HCT116 (cell line): ENCODE measurements at regions not wholly inside any gene's neighbourhood (a gene's known extent, or its start where the extent isn't known, plus 50 kb on each side); places are given as distances from the start of the nearest gene placed in this dataset.
"Not testable (repeated sequence)": the region's sequence is repeated elsewhere in the genome, so short reads cannot be mapped to it uniquely, and the experiment has no call there.

ENCODE experiments used
- ATAC-seq: fragments of 200-7000 bp; cut with Tn5 transposase; 2 replicates; pipeline ENCODE4 v1.9.1; 2020; ENCODE audit warnings: mild to moderate bottlenecking, moderate library complexity
- BruUV-seq: library from RNA; stranded (reverse); fragments of 400-500 nt; replicated peaks from 2 replicates; lab custom pipeline; 2021; lab: Mats Ljungman, UMichigan
- CTCF ChIA-PET: fragments of 300-600 bp; sonication (Branson Sonifier 250); formaldehyde crosslinking; loops from one replicate; lab custom pipeline; 2021; ENCODE audit warnings: antibody characterized with exemption; lab: Charles Lee
- POLR2A ChIA-PET: fragments of 300-600, 350-600 bp; sonication (Branson Sonifier 250); formaldehyde crosslinking; loops from one replicate; lab custom pipeline; 2021; ENCODE audit warnings: antibody characterized with exemption; lab: Charles Lee
- RAD21 ChIA-PET, 2 experiments: fragments of 300-600 bp; sonication (Branson Sonifier 250); formaldehyde crosslinking; loops; one replicate each; lab custom pipeline; 2023; ENCODE audit warnings: low total read pairs in 2 of 2; ENCODE audit not compliant: uncharacterized antibody in 2 of 2, unreplicated experiment in 2 of 2, low non-redundant PET in 1 of 2; lab: Charles Lee
- DNase-seq: peaks from one replicate; pipeline ENCODE4 v3.0.0-alpha.2; 2010; ENCODE audit warnings: low read depth, low spot score
- H2AFZ ChIP-seq: fragments of 200-600 bp; shearing (Covaris generic), sonication (generic); 2 replicates; pipeline ENCODE4 v1.6.1; 2017; ENCODE audit warnings: low read depth, mixed run types, mixed read lengths, antibody characterized with exemption, low read length; ENCODE audit not compliant: poor library complexity, severe bottlenecking
- H3K27ac ChIP-seq: 2 replicates; pipeline ENCODE4 v1.5.1; 2012; ENCODE audit warnings: low read depth, low read length
- H3K27me3 ChIP-seq: fragments of 200-600 bp; sonication (generic); 2 replicates; pipeline ENCODE4 v1.6.1; 2016; ENCODE audit warnings: mixed run types, low read length, mixed read lengths; ENCODE audit not compliant: insufficient read depth
- H3K36me3 ChIP-seq, 2 experiments: fragments of 200-500 bp in 1 of 2; fragments of 200-600 bp in 1 of 2; sonication (Bioruptor generic) in 1 of 2; sonication (generic) in 1 of 2; 2 replicates each; pipeline versions ENCODE4 v1.5.1 to v1.6.1; 2014 to 2016; ENCODE audit warnings: low read length in 2 of 2, inconsistent platforms in 1 of 2, mixed read lengths in 1 of 2, mixed run types in 1 of 2; ENCODE audit not compliant: insufficient read depth in 2 of 2, control insufficient read depth in 1 of 2
- H3K4me1 ChIP-seq, 2 experiments: fragments of 200-600 bp in 1 of 2; sonication (generic) in 1 of 2; 2 replicates each; pipeline versions ENCODE4 v1.5.1 to v1.6.1; 2012 to 2017; ENCODE audit warnings: low read length in 2 of 2, inconsistent platforms in 1 of 2, mild to moderate bottlenecking in 1 of 2, mixed read lengths in 1 of 2, mixed run types in 1 of 2, moderate library complexity in 1 of 2; ENCODE audit not compliant: insufficient read depth in 2 of 2, control insufficient read depth in 1 of 2
- H3K4me2 ChIP-seq: fragments of 200-600 bp; sonication (generic); 2 replicates; pipeline ENCODE4 v1.6.1; 2017; ENCODE audit warnings: mixed run types, low read length, mixed read lengths
- H3K4me3 ChIP-seq, 2 experiments: fragments of 200-600 bp in 1 of 2; sonication (generic) in 1 of 2; replicated peaks in 1 of 2; 2 replicates each; pipeline ENCODE4 v1.5.1; 2011 to 2016; ENCODE audit warnings: low read length in 2 of 2, control low read depth in 1 of 2, low read depth in 1 of 2, mild to moderate bottlenecking in 1 of 2, mixed read lengths in 1 of 2, mixed run types in 1 of 2
- H3K79me2 ChIP-seq: fragments of 200-600 bp; sonication (generic); 2 replicates; pipeline ENCODE4 v1.6.1; 2017; ENCODE audit warnings: mild to moderate bottlenecking, mixed run types, low read length, moderate library complexity, mixed read lengths; ENCODE audit not compliant: insufficient read depth
- H3K9ac ChIP-seq: fragments of 200-600 bp; sonication (generic); 2 replicates; pipeline ENCODE4 v1.6.1; 2016; ENCODE audit warnings: low read length, mixed read lengths
- H3K9me2 ChIP-seq: fragments of 200-600 bp; sonication (generic), shearing (Covaris generic); 2 replicates; pipeline ENCODE4 v1.6.1; 2017; ENCODE audit warnings: mixed run types, mild to moderate bottlenecking, moderate library complexity; ENCODE audit not compliant: insufficient read depth
- H3K9me3 ChIP-seq, 2 experiments: fragments of 200-500 bp in 1 of 2; fragments of 200-600 bp in 1 of 2; sonication (Bioruptor generic) in 1 of 2; sonication (generic) in 1 of 2; 2 replicates each; pipeline ENCODE4 v1.6.1; 2014 to 2017; ENCODE audit warnings: low read length in 2 of 2, mixed read lengths in 2 of 2, inconsistent platforms in 1 of 2, low read depth in 1 of 2, mild to moderate bottlenecking in 1 of 2, mixed run types in 1 of 2, moderate library complexity in 1 of 2; ENCODE audit not compliant: control insufficient read depth in 1 of 2, insufficient read depth in 1 of 2
- H4K20me1 ChIP-seq: fragments of 200-600 bp; sonication (generic), shearing (Covaris generic); 2 replicates; pipeline ENCODE4 v1.6.1; 2017; ENCODE audit warnings: mixed run types, mild to moderate bottlenecking, moderate library complexity; ENCODE audit not compliant: insufficient read depth
- ATF3 ChIP-seq: IDR thresholded peaks from 2 replicates; pipeline ENCODE4 v1.6.1; 2012
- CBX3 ChIP-seq: IDR thresholded peaks from 2 replicates; pipeline ENCODE4 v1.6.1; 2012; ENCODE audit warnings: low read depth
- EZH2 ChIP-seq: fragments of 200-600 bp; sonication (generic); IDR thresholded peaks from 2 replicates; pipeline ENCODE4 v1.6.1; 2017; ENCODE audit warnings: antibody characterized with exemption, mixed run types
- EZH2phosphoT487 ChIP-seq: fragments of 200-600 bp; IDR thresholded peaks from 2 replicates; pipeline ENCODE4 v1.6.1; 2018; ENCODE audit warnings: antibody characterized with exemption, borderline replicate concordance
- POLR2AphosphoS5 ChIP-seq: IDR thresholded peaks from 2 replicates; pipeline ENCODE4 v1.6.1; 2011; ENCODE audit warnings: mild to moderate bottlenecking, low read depth, low read length, moderate library complexity
- RAD21 ChIP-seq: IDR thresholded peaks from 2 replicates; pipeline ENCODE4 v1.6.1; 2012; ENCODE audit warnings: low read depth, mild to moderate bottlenecking
- SIN3A ChIP-seq: IDR thresholded peaks from 2 replicates; pipeline ENCODE4 v1.6.1; 2012; ENCODE audit warnings: low read depth
- SP1 ChIP-seq: IDR thresholded peaks from 2 replicates; pipeline ENCODE4 v1.6.1; 2012; ENCODE audit warnings: low read depth
- SRF ChIP-seq: IDR thresholded peaks from 2 replicates; pipeline ENCODE4 v1.6.1; 2012; ENCODE audit warnings: low read depth
- TCF7L2 ChIP-seq: IDR thresholded peaks from 2 replicates; pipeline ENCODE4 v1.7.0; 2011; ENCODE audit warnings: borderline replicate concordance, inconsistent platforms; ENCODE audit not compliant: insufficient read depth, insufficient read length; ENCODE audit errors: extremely low read depth
- ZFX ChIP-seq: fragments of 450-650 bp; IDR thresholded peaks from 2 replicates; pipeline ENCODE4 v1.6.1; 2017
- intact Hi-C: fragments of 100-400 bp; cut with micrococcal nuclease; formaldehyde crosslinking; loops from 2 replicates; pipeline ENCODE4 v1.10.0; 2022
- TF ChIP-seq, protein P1 (sequence below): IDR thresholded peaks from 2 replicates; pipeline ENCODE4 v1.6.1; 2012; ENCODE audit warnings: low read depth
- TF ChIP-seq, protein P2 (sequence below): IDR thresholded peaks from 2 replicates; pipeline ENCODE4 v1.6.1; 2011; ENCODE audit warnings: mild to moderate bottlenecking, low read length, moderate library complexity; ENCODE audit not compliant: insufficient replicate concordance; ENCODE audit errors: extremely low read depth
- TF ChIP-seq, protein P3 (sequence below), 3 experiments: fragments of 200-600 bp in 1 of 3; sonication (generic) in 1 of 3; IDR thresholded peaks in 2 of 3; conservative IDR thresholded peaks in 1 of 3; 2 replicates each; pipeline ENCODE4 v1.5.1; 2012 to 2017; ENCODE audit warnings: low read depth in 2 of 3, low read length in 2 of 3, antibody characterized with exemption in 1 of 3, borderline replicate concordance in 1 of 3, control low read depth in 1 of 3, mild to moderate bottlenecking in 1 of 3, mixed read lengths in 1 of 3, mixed run types in 1 of 3, moderate library complexity in 1 of 3; ENCODE audit not compliant: insufficient read depth in 1 of 3

- H4K20me1 ChIP-seq: no peaks in the 10 kb centered on the region
- DNase-seq (no peak), ATAC-seq (no peak)
- no peak overlapping the region for H3K9ac ChIP-seq
- H3K4me1 ChIP-seq: no peaks in the 10 kb centered on the region
- no peaks in the 10 kb centered on the region for H3K36me3 ChIP-seq
- ChIA-PET POLR2A (no interaction called here), RAD21 (no interaction called here), CTCF (no interaction called here)
- no peaks in the 10 kb centered on the region for H3K9me3 ChIP-seq
- H3K9me2 ChIP-seq: no peaks in the 10 kb centered on the region
- BruUV-seq: no TSS peak
- H2AFZ ChIP-seq: no peak overlapping the region
- intact Hi-C loops: no loop called here
- H3K4me2 ChIP-seq: no peak overlapping the region
- no peak overlapping the region for H3K27ac ChIP-seq
- H3K4me3 ChIP-seq: no peak overlapping the region
- TF ChIP-seq EZH2phosphoT487 (no peak), SRF (no peak), POLR2AphosphoS5 (no peak), TCF7L2 (no peak), CBX3 (no peak), RAD21 (no peak), SIN3A (no peak), EZH2 (no peak), ATF3 (no peak), SP1 (no peak), ZFX (no peak)
- TF ChIP-seq, protein P1, sequence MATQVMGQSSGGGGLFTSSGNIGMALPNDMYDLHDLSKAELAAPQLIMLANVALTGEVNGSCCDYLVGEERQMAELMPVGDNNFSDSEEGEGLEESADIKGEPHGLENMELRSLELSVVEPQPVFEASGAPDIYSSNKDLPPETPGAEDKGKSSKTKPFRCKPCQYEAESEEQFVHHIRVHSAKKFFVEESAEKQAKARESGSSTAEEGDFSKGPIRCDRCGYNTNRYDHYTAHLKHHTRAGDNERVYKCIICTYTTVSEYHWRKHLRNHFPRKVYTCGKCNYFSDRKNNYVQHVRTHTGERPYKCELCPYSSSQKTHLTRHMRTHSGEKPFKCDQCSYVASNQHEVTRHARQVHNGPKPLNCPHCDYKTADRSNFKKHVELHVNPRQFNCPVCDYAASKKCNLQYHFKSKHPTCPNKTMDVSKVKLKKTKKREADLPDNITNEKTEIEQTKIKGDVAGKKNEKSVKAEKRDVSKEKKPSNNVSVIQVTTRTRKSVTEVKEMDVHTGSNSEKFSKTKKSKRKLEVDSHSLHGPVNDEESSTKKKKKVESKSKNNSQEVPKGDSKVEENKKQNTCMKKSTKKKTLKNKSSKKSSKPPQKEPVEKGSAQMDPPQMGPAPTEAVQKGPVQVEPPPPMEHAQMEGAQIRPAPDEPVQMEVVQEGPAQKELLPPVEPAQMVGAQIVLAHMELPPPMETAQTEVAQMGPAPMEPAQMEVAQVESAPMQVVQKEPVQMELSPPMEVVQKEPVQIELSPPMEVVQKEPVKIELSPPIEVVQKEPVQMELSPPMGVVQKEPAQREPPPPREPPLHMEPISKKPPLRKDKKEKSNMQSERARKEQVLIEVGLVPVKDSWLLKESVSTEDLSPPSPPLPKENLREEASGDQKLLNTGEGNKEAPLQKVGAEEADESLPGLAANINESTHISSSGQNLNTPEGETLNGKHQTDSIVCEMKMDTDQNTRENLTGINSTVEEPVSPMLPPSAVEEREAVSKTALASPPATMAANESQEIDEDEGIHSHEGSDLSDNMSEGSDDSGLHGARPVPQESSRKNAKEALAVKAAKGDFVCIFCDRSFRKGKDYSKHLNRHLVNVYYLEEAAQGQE: no peak
- TF ChIP-seq, protein P2, sequence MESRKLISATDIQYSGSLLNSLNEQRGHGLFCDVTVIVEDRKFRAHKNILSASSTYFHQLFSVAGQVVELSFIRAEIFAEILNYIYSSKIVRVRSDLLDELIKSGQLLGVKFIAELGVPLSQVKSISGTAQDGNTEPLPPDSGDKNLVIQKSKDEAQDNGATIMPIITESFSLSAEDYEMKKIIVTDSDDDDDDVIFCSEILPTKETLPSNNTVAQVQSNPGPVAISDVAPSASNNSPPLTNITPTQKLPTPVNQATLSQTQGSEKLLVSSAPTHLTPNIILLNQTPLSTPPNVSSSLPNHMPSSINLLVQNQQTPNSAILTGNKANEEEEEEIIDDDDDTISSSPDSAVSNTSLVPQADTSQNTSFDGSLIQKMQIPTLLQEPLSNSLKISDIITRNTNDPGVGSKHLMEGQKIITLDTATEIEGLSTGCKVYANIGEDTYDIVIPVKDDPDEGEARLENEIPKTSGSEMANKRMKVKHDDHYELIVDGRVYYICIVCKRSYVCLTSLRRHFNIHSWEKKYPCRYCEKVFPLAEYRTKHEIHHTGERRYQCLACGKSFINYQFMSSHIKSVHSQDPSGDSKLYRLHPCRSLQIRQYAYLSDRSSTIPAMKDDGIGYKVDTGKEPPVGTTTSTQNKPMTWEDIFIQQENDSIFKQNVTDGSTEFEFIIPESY: no peak
- TF ChIP-seq, protein P3, sequence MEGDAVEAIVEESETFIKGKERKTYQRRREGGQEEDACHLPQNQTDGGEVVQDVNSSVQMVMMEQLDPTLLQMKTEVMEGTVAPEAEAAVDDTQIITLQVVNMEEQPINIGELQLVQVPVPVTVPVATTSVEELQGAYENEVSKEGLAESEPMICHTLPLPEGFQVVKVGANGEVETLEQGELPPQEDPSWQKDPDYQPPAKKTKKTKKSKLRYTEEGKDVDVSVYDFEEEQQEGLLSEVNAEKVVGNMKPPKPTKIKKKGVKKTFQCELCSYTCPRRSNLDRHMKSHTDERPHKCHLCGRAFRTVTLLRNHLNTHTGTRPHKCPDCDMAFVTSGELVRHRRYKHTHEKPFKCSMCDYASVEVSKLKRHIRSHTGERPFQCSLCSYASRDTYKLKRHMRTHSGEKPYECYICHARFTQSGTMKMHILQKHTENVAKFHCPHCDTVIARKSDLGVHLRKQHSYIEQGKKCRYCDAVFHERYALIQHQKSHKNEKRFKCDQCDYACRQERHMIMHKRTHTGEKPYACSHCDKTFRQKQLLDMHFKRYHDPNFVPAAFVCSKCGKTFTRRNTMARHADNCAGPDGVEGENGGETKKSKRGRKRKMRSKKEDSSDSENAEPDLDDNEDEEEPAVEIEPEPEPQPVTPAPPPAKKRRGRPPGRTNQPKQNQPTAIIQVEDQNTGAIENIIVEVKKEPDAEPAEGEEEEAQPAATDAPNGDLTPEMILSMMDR (IDR thresholded peaks at IDR 0.05 in 2 of 3, conservative IDR thresholded peaks at IDR 0.05 in 1 of 3; ENCODE audit: borderline replicate concordance in 1 of 3, insufficient read depth in 1 of 3, low read depth in 2 of 3, low read length in 2 of 3): no peak
- H3K79me2 ChIP-seq: no peaks in the 10 kb centered on the region
- no peaks in the 10 kb centered on the region for H3K27me3 ChIP-seq
Observed at GRCh38 chr4:19021617-19022016, 1000.1 kb upstream of the LCORL start.

DNA sequence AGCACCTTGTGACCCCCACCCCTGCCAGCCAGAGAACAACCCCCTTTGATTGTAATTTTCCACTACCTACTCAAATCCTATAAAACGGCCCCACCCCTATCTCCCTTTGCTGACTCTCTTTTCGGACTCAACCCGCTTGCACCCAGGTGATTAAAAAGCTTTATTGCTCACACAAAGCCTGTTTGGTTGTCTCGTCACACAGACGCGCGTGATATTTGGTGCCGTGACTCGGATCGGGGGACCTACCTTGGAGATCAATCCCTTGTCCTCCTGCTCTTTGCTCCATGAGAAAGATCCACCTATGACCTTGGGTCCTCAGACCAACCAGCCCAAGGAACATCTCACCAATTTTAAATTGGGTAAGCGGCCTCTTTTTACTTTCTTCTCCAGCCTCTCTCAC lies 995.0 kb upstream of the LCORL start:
- POLR2A ChIA-PET, CTCF ChIA-PET, RAD21 ChIA-PET: not testable (repeated sequence)

More for the DNA sequence above, 995.0 kb upstream of the LCORL start:
- H3K4me1 ChIP-seq, H3K4me3 ChIP-seq, H3K36me3 ChIP-seq, H3K27ac ChIP-seq, ATAC-seq, BruUV-seq, H3K9me2 ChIP-seq, DNase-seq, H2AFZ ChIP-seq, H3K27me3 ChIP-seq, H3K4me2 ChIP-seq, intact Hi-C loops, H3K9ac ChIP-seq, H4K20me1 ChIP-seq, H3K9me3 ChIP-seq, H3K79me2 ChIP-seq: not testable (repeated sequence)
